ENCODE measurements at regions not wholly inside any gene's neighbourhood (a gene's known extent, or its start where the extent isn't known, plus 50 kb on each side); places are given as distances from the start of the nearest gene placed in this dataset.

GRCh38 chrX:131951166-131951565 lies 71.9 kb upstream of the STK26 start:
- no peak for TF ChIP-seq ZSCAN30 (CRISPR knock-in tag; IDR thresholded peaks at IDR 0.05)
- TF ChIP-seq LCORL (IDR thresholded peaks at IDR 0.05): no peak
- no peak for TF ChIP-seq LCORL (CRISPR knock-in tag; IDR thresholded peaks at IDR 0.05)

Data from HepG2 (cell line).